ENCODE measurements at regions not wholly inside any gene's neighbourhood (a gene's known extent, or its start where the extent isn't known, plus 50 kb on each side); places are given as distances from the start of the nearest gene placed in this dataset.

- TF ChIP-seq CTCF (conservative IDR thresholded peaks at IDR 0.05) (no peak), EZH2 (IDR thresholded peaks at IDR 0.05; ENCODE audit: low read depth) (no peak)
Observed at GRCh38 chrX:149097786-149098185, 407.3 kb downstream of the IDS start.

Measured in PC-9 (cell line).